OCI-LY1 (cell line): ENCODE measurements at regions not wholly inside any gene's neighbourhood (a gene's known extent, or its start where the extent isn't known, plus 50 kb on each side); places are given as distances from the start of the nearest gene placed in this dataset.

ENCODE experiments used
- H2AFZ ChIP-seq: fragments of 200-600 bp; sonication (generic), shearing (Covaris generic); 2 replicates; pipeline ENCODE4 v1.6.0; 2014; ENCODE audit warnings: antibody characterized with exemption, mild to moderate bottlenecking, low read length
- H3F3A ChIP-seq: fragments of 200-600 bp; sonication (generic), shearing (Covaris generic); 2 replicates; pipeline ENCODE4 v1.6.0; 2014; ENCODE audit warnings: mild to moderate bottlenecking, antibody characterized with exemption, low read length, moderate library complexity; ENCODE audit not compliant: insufficient read depth
- H3K27ac ChIP-seq: fragments of 200-600 bp; sonication (generic); 2 replicates; pipeline ENCODE4 v1.5.1; 2014; ENCODE audit warnings: low read length, mixed run types, mild to moderate bottlenecking, low read depth; ENCODE audit not compliant: poor library complexity, severe bottlenecking
- H3K27me3 ChIP-seq: fragments of 200-600 bp; sonication (generic); 2 replicates; pipeline ENCODE4 v1.6.0; 2014; ENCODE audit warnings: antibody characterized with exemption, mild to moderate bottlenecking, low read length, moderate library complexity; ENCODE audit not compliant: insufficient read depth
- H3K36me3 ChIP-seq: fragments of 200-600 bp; sonication (generic); 2 replicates; pipeline ENCODE4 v1.6.1; 2014; ENCODE audit warnings: mild to moderate bottlenecking, antibody characterized with exemption, low read length, moderate library complexity, mixed read lengths; ENCODE audit not compliant: insufficient read depth
- H3K4me1 ChIP-seq: fragments of 200-600 bp; sonication (generic); 2 replicates; pipeline ENCODE4 v1.5.1; 2014; ENCODE audit warnings: mild to moderate bottlenecking, low read length, moderate library complexity; ENCODE audit not compliant: insufficient read depth, severe bottlenecking
- H3K4me2 ChIP-seq: fragments of 200-600 bp; sonication (generic), shearing (Covaris generic); 2 replicates; pipeline ENCODE4 v1.6.1; 2014; ENCODE audit warnings: low read length
- H3K4me3 ChIP-seq: fragments of 200-600 bp; sonication (generic); 2 replicates; pipeline ENCODE4 v1.5.1; 2014; ENCODE audit warnings: low read length, low read depth, mild to moderate bottlenecking, mixed read lengths; ENCODE audit not compliant: poor library complexity, severe bottlenecking
- H3K79me2 ChIP-seq: fragments of 200-600 bp; shearing (Covaris generic); 2 replicates; pipeline ENCODE4 v1.6.1; 2016; ENCODE audit warnings: mixed run types, low read length, mixed read lengths; ENCODE audit not compliant: insufficient read depth
- H3K9ac ChIP-seq: fragments of 200-600 bp; sonication (generic), shearing (Covaris generic); 2 replicates; pipeline ENCODE4 v1.6.1; 2014; ENCODE audit warnings: mild to moderate bottlenecking, low read length, mixed read lengths
- H3K9me2 ChIP-seq: fragments of 200-600 bp; sonication (generic), shearing (Covaris generic); 2 replicates; pipeline ENCODE4 v1.6.1; 2014; ENCODE audit warnings: low read depth, mild to moderate bottlenecking, low read length, mixed read lengths
- H3K9me3 ChIP-seq: fragments of 200-600 bp; shearing (Covaris generic); 2 replicates; pipeline ENCODE4 v1.6.1; 2014; ENCODE audit warnings: low read length, mixed read lengths
- H4K20me1 ChIP-seq: fragments of 200-600 bp; sonication (generic), shearing (Covaris generic); 2 replicates; pipeline ENCODE4 v1.6.0; 2016; ENCODE audit warnings: mild to moderate bottlenecking, low read length; ENCODE audit not compliant: insufficient read depth
- CTCF ChIP-seq: fragments of 200-600 bp; sonication (generic), shearing (Covaris generic); IDR thresholded peaks from 2 replicates; pipeline ENCODE4 v1.5.1; 2017; ENCODE audit warnings: mild to moderate bottlenecking, antibody characterized with exemption, low read length, moderate library complexity, mixed read lengths
- EZH2 ChIP-seq: fragments of 200-600 bp; sonication (generic), shearing (Covaris generic); IDR thresholded peaks from 2 replicates; pipeline ENCODE4 v1.8.0; 2017; ENCODE audit warnings: borderline replicate concordance, mixed run types, mild to moderate bottlenecking, antibody characterized with exemption, low read length, moderate library complexity, mixed read lengths

GRCh38 chr3:150217691-150218090, 190.4 kb upstream of the TSC22D2 start:
- TF ChIP-seq EZH2, result no peak
- no peak for TF ChIP-seq CTCF
- H3K79me2 ChIP-seq, result no peaks in the 10 kb centered on the region
- H3K9me3 ChIP-seq, result no peaks in the 10 kb centered on the region

DNA sequence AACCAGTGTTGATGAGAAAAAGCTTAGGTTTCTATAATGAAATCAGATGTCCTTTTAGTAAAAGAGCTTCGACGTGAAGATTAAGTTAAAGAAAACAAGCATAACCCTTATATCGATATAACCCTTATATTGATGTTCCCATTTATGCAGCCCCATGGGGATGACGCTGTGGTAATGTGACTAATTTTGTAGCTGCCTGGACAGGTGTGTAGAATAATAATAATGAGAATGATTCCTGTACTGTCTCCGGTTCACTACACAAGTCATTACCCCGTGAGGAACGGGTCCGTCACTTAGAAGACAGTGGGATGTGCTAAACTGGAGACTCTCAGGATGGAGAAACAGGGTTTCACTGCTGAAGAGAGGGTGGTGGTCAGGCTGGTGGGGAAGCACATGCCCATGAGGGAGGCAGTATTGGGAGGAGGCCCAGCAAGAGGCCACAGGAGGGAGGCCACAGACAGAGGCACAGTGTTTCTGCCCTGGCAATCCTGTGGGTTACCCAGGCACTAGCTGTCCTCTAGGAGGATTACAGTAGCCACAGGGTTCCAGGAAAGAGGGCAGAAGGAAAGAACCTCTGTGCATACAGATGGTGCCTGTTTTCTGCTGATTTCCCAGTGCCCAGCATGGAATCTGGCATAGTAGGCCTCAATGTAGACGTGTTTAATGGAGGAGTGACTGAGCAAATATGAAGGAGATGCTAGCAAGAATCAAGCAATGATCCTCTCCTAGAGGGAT, 191.1 kb upstream of the TSC22D2 start:
- Histone ChIP-seq H3K27ac (no peak overlapping the region), H3K4me3 (no peak overlapping the region), H3K36me3 (no peaks in the 10 kb centered on the region), H3K9me2 (no peaks in the 10 kb centered on the region), H3K4me2 (no peak overlapping the region), H3K4me1 (no peaks in the 10 kb centered on the region), H3K9ac (no peak overlapping the region), H3K79me2 (no peaks in the 10 kb centered on the region), H3F3A (no peaks in the 10 kb centered on the region; the same call in 1 of the 2 replicates), H2AFZ (no peak overlapping the region), H3K9me3 (no peaks in the 10 kb centered on the region), H3K27me3 (no peaks in the 10 kb centered on the region; the same call in 1 of the 2 replicates), H4K20me1 (no peaks in the 10 kb centered on the region)
- no peak for TF ChIP-seq CTCF
- no peak for TF ChIP-seq EZH2

More at GRCh38 chr3:150217691-150218090, 190.4 kb upstream of the TSC22D2 start:
- Histone ChIP-seq H3K36me3 (no peaks in the 10 kb centered on the region), H3K9me2 (no peaks in the 10 kb centered on the region), H3K4me3 (no peak overlapping the region), H4K20me1 (no peaks in the 10 kb centered on the region), H3K27me3 (no peaks in the 10 kb centered on the region; the same call in 1 of the 2 replicates), H3K9ac (no peak overlapping the region), H3K4me1 (no peaks in the 10 kb centered on the region), H2AFZ (no peak overlapping the region), H3K27ac (no peak overlapping the region), H3F3A (no peaks in the 10 kb centered on the region; the same call in 1 of the 2 replicates), H3K4me2 (no peak overlapping the region)

DNA sequence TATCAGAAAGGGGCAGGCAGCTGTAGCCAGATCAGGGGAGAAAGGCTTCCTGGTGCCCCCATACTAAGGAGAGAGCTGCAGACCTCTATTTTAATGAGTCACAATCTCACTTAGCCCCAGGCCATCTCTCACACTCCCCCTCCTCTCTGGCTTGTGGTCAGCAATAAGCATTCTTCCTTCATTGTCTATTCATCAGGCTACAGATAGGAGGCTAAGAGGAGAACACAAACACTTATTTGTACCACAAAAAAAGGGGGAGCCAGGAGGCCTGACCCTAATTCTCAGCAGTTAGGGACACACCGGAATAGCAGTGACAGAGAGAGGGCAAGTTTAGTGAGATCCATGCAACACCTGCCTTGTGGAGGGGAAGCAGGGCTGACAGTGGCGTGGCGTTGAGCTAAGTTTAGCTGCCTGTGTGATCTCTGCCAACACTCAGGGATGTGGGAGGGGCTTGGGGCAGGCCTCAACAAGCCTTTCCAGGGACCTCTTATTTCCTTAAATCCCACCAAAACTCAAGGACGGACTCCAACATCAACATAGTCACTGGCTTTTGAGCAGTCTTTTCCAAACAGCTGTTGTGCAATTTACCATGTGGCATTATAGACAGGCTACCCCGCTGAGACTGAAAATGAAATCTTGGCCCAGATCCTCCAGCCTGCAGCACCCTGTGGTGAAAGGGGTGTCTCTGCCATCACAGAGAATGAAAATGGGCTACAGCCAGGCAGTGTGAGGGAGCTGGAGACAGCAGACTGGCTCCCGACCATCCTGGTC, 191.9 kb upstream of the TSC22D2 start:
- no peaks in the 10 kb centered on the region for H4K20me1 ChIP-seq
- no peaks in the 10 kb centered on the region for H3K79me2 ChIP-seq
- H3K4me2 ChIP-seq, result no peak overlapping the region
- no peaks in the 10 kb centered on the region for H3K9me3 ChIP-seq
- H3K9me2 ChIP-seq, result no peaks in the 10 kb centered on the region
- H3K27me3 ChIP-seq, result no peaks in the 10 kb centered on the region; the same call in 1 of the 2 replicates
- H3K27ac ChIP-seq, result no peak overlapping the region
- no peaks in the 10 kb centered on the region for H3K36me3 ChIP-seq
- no peak overlapping the region for H2AFZ ChIP-seq
- H3F3A ChIP-seq, result no peaks in the 10 kb centered on the region; the same call in 1 of the 2 replicates
- TF ChIP-seq EZH2 (no peak), CTCF (no peak)
- no peak overlapping the region for H3K4me3 ChIP-seq
- no peaks in the 10 kb centered on the region for H3K4me1 ChIP-seq
- H3K9ac ChIP-seq, result no peak overlapping the region
